Adrenal gland (tissue), 5 donors: ENCODE measurements at regions not wholly inside any gene's neighbourhood (a gene's known extent, or its start where the extent isn't known, plus 50 kb on each side); places are given as distances from the start of the nearest gene placed in this dataset.
"Not testable (repeated sequence)": the region's sequence is repeated elsewhere in the genome, so short reads cannot be mapped to it uniquely, and the experiment has no call there.

Source experiments
- CTCF ChIP-seq, 6 experiments: fragments of 450-650 bp in 4 of 6; fragments of 200-600 bp in 2 of 6; sonication (generic) in 1 of 6; IDR thresholded peaks; 1 replicate in 5 of 6; 2 replicates in 1 of 6; pipeline versions ENCODE4 v1.5.1 to v1.8.0; 2016 to 2021; ENCODE audit warnings: antibody characterized with exemption in 6 of 6, mild to moderate bottlenecking in 2 of 6, moderate library complexity in 1 of 6
- POLR2A ChIP-seq, 2 donors: fragments of 450-650 bp; IDR thresholded peaks; one replicate each; pipeline ENCODE4 v1.6.1; 2017; ENCODE audit warnings: antibody characterized with exemption in 2 of 2, mild to moderate bottlenecking in 2 of 2, moderate library complexity in 1 of 2
- donor health status: DM: no; HTN: no; CAD: no.

- TF ChIP-seq CTCF, POLR2A (IDR thresholded peaks at IDR 0.05): not testable (repeated sequence)
Measured at GRCh38 chr17:45621087-45621486, 130.6 kb upstream of the PLEKHM1 start.
